Astrocyte (in vitro differentiated cells and primary cell): ENCODE measurements at regions not wholly inside any gene's neighbourhood (a gene's known extent, or its start where the extent isn't known, plus 50 kb on each side); places are given as distances from the start of the nearest gene placed in this dataset.

Source experiments
- EZH2 ChIP-seq: IDR thresholded peaks from 2 replicates; pipeline ENCODE4 v1.6.1; 2012; ENCODE audit warnings: mild to moderate bottlenecking, low read length, inconsistent platforms; ENCODE audit not compliant: insufficient read depth
- TF ChIP-seq, protein P1 (sequence below): IDR thresholded peaks from 2 replicates; pipeline ENCODE4 v1.5.1; 2011; ENCODE audit warnings: low read depth, mild to moderate bottlenecking, inconsistent platforms, low read length, moderate library complexity; ENCODE audit not compliant: insufficient read depth

- TF ChIP-seq, protein P1, sequence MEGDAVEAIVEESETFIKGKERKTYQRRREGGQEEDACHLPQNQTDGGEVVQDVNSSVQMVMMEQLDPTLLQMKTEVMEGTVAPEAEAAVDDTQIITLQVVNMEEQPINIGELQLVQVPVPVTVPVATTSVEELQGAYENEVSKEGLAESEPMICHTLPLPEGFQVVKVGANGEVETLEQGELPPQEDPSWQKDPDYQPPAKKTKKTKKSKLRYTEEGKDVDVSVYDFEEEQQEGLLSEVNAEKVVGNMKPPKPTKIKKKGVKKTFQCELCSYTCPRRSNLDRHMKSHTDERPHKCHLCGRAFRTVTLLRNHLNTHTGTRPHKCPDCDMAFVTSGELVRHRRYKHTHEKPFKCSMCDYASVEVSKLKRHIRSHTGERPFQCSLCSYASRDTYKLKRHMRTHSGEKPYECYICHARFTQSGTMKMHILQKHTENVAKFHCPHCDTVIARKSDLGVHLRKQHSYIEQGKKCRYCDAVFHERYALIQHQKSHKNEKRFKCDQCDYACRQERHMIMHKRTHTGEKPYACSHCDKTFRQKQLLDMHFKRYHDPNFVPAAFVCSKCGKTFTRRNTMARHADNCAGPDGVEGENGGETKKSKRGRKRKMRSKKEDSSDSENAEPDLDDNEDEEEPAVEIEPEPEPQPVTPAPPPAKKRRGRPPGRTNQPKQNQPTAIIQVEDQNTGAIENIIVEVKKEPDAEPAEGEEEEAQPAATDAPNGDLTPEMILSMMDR, result no peak
- no peak for TF ChIP-seq EZH2
Observed at GRCh38 chr9:73370053-73370452, 218.4 kb downstream of the ANXA1 start.
